GM12878 (cell line): ENCODE measurements at regions not wholly inside any gene's neighbourhood (a gene's known extent, or its start where the extent isn't known, plus 50 kb on each side); places are given as distances from the start of the nearest gene placed in this dataset.
"Not testable (repeated sequence)": the region's sequence is repeated elsewhere in the genome, so short reads cannot be mapped to it uniquely, and the experiment has no call there.

Experiments
- ATAC-seq: fragments of 200-7000 bp; cut with Tn5 transposase; 3 replicates; pipeline ENCODE4 v1.9.1; 2020; ENCODE audit warnings: mild to moderate bottlenecking, moderate library complexity
- BruUV-seq: library from RNA; stranded (reverse); fragments of 400-500 nt; replicated peaks from 2 replicates; lab custom pipeline; 2021; lab: Mats Ljungman, UMichigan
- CTCF ChIA-PET: fragments of 300-600 bp; sonication (Branson Sonifier 250); formaldehyde crosslinking; extraction: SDS; loops from one replicate; lab custom pipeline; 2021; ENCODE audit warnings: inconsistent platforms; lab: Yijun Ruan, JAX
- POLR2A ChIA-PET: fragments of 350-600 bp; formaldehyde crosslinking; extraction: SDS; loops from one replicate; lab custom pipeline; 2021; ENCODE audit warnings: inconsistent platforms; lab: Charles Lee
- RAD21 ChIA-PET: fragments of 300-600 bp; sonication (Branson Sonifier 250); formaldehyde crosslinking; loops from one replicate; lab custom pipeline; 2023; ENCODE audit warnings: antibody characterized with exemption; ENCODE audit not compliant: unreplicated experiment; lab: Charles Lee
- SMC1A ChIA-PET: fragments of 300-600 bp; sonication (Branson Sonifier 250); formaldehyde crosslinking; loops from one replicate; lab custom pipeline; 2023; ENCODE audit not compliant: unreplicated experiment, uncharacterized antibody; lab: Charles Lee
- DNase-seq: peaks from one replicate; pipeline ENCODE4 v3.0.0-alpha.2; 2011; ENCODE audit warnings: low read depth, low spot score
- FAIRE-seq: peaks from 3 replicates; lab custom pipeline; 2011; peaks lifted over from hg19 to GRCh38; lab: Jason Lieb, UNC
- H2AFZ ChIP-seq: 2 replicates; pipeline ENCODE4 v1.6.0; 2011; ENCODE audit warnings: low read depth, low read length, control low read depth; ENCODE audit not compliant: control insufficient read depth
- H3K27ac ChIP-seq: 2 replicates; pipeline ENCODE4 v1.5.1; 2011; ENCODE audit warnings: control low read depth; ENCODE audit not compliant: control insufficient read depth, insufficient read depth
- H3K27me3 ChIP-seq, 2 experiments: replicated peaks in 1 of 2; 2 replicates each; pipeline versions ENCODE4 v1.6.0 to v1.6.1; 2011; ENCODE audit warnings: low read length in 1 of 2; ENCODE audit not compliant: control insufficient read depth in 2 of 2, insufficient read depth in 2 of 2
- H3K36me3 ChIP-seq, 2 experiments: 2 replicates each; pipeline ENCODE4 v1.5.1; 2011; ENCODE audit warnings: low read length in 1 of 2; ENCODE audit not compliant: control insufficient read depth in 2 of 2, insufficient read depth in 2 of 2
- H3K4me1 ChIP-seq: 2 replicates; pipeline ENCODE4 v1.6.1; 2011; ENCODE audit warnings: mild to moderate bottlenecking, low read length, moderate library complexity, mixed read lengths; ENCODE audit not compliant: control insufficient read depth, insufficient read depth
- H3K4me2 ChIP-seq: 2 replicates; pipeline ENCODE4 v1.6.0; 2011; ENCODE audit warnings: control low read depth; ENCODE audit not compliant: control insufficient read depth, insufficient read depth
- H3K4me3 ChIP-seq: fragments of 200-600 bp; sonication (generic); 2 replicates; pipeline ENCODE4 v1.5.1; 2016
- H3K79me2 ChIP-seq: 2 replicates; pipeline ENCODE4 v1.6.0; 2011; ENCODE audit warnings: low read length; ENCODE audit not compliant: control insufficient read depth, insufficient read depth
- H3K9ac ChIP-seq: 2 replicates; pipeline ENCODE4 v1.8.0; 2011; ENCODE audit warnings: low read length, control low read depth, mixed read lengths; ENCODE audit not compliant: control insufficient read depth, insufficient read depth
- H3K9me3 ChIP-seq: replicated peaks from 3 replicates; pipeline ENCODE4 v1.5.1; 2011; ENCODE audit warnings: mild to moderate bottlenecking, low read length; ENCODE audit not compliant: control insufficient read depth, insufficient read depth
- H4K20me1 ChIP-seq: 2 replicates; pipeline ENCODE4 v1.6.0; 2011; ENCODE audit not compliant: control insufficient read depth, insufficient read depth
- FOS ChIP-seq: IDR thresholded peaks from 3 replicates; pipeline ENCODE4 v1.6.1; 2011; ENCODE audit warnings: borderline replicate concordance; ENCODE audit not compliant: insufficient read length; ENCODE audit errors: extremely low read depth
- HDAC2 ChIP-seq: fragments of 200-600 bp; sonication (generic); IDR thresholded peaks from 2 replicates; pipeline ENCODE4 v1.6.1; 2017
- IRF4 ChIP-seq: IDR thresholded peaks from 2 replicates; pipeline ENCODE4 v1.6.1; 2011; ENCODE audit warnings: low read depth, low read length
- LARP7 ChIP-seq: fragments of 450-650 bp; IDR thresholded peaks from 2 replicates; pipeline ENCODE4 v1.6.1; 2017; ENCODE audit warnings: mild to moderate bottlenecking
- NR2C2 ChIP-seq: IDR thresholded peaks from 2 replicates; pipeline ENCODE4 v1.6.1; 2011; ENCODE audit warnings: borderline replicate concordance, low read depth; ENCODE audit not compliant: control insufficient read depth, insufficient read length
- PBX3 ChIP-seq: IDR thresholded peaks from 2 replicates; pipeline ENCODE4 v1.6.1; 2011; ENCODE audit warnings: mild to moderate bottlenecking, low read depth, low read length, moderate library complexity; ENCODE audit not compliant: insufficient replicate concordance
- RCOR1 ChIP-seq: conservative IDR thresholded peaks from 2 replicates; pipeline ENCODE4 v1.6.1; 2012; ENCODE audit warnings: low read depth, low read length, improper control_type of control experiment
- RELA ChIP-seq: fragments of 450-650 bp; IDR thresholded peaks from 2 replicates; pipeline ENCODE4 v1.8.0; 2014; ENCODE audit warnings: borderline replicate concordance; ENCODE audit not compliant: partially characterized antibody
- USF1 ChIP-seq: IDR thresholded peaks from 2 replicates; pipeline ENCODE4 v1.6.1; 2011; ENCODE audit warnings: borderline replicate concordance, low read depth, mild to moderate bottlenecking, moderate library complexity, mixed read lengths, low read length; ENCODE audit not compliant: insufficient read depth; ENCODE audit errors: extremely low read length
- YBX1 ChIP-seq: fragments of 450-650 bp; IDR thresholded peaks from 2 replicates; pipeline ENCODE4 v1.6.1; 2016; ENCODE audit warnings: antibody characterized with exemption
- YY1 ChIP-seq: IDR thresholded peaks from 2 replicates; pipeline ENCODE4 v1.6.1; 2011; ENCODE audit warnings: low read depth, mild to moderate bottlenecking, low read length
- ZNF687 ChIP-seq: fragments of 450-650 bp; IDR thresholded peaks from 2 replicates; pipeline ENCODE4 v1.6.1; 2017; ENCODE audit warnings: mild to moderate bottlenecking, moderate library complexity
- WGBS: methylation state at CpG from one replicate; pipeline ENCODE4 v1.1.6; 2016; ENCODE audit warnings: low lambda C conversion rate; ENCODE audit not compliant: insufficient replicate concordance, insufficient coverage; ENCODE audit errors: missing lambda C conversion rate; 5-methylcytosine and 5-hydroxymethylcytosine counted together
- in situ Hi-C: fragments of 300-500 bp; cut with MboI; formaldehyde crosslinking; loops from 9 replicates; pipeline ENCODE4 v1.14.3; 2018; ENCODE audit warnings: mixed read lengths
- intact Hi-C: fragments of 100-400 bp; cut with micrococcal nuclease; formaldehyde crosslinking; loops from one replicate; pipeline ENCODE4 v1.14.2; 2022; ENCODE audit not compliant: unreplicated experiment

GRCh38 chr20:51943326-51943725, 141.0 kb upstream of the SALL4 start:
- H3K36me3 ChIP-seq, RAD21 ChIA-PET, H3K9ac ChIP-seq, DNase-seq, FAIRE-seq, H3K27ac ChIP-seq, H4K20me1 ChIP-seq, H3K9me3 ChIP-seq, BruUV-seq, H3K4me3 ChIP-seq, ATAC-seq, POLR2A ChIA-PET, intact Hi-C loops, H3K79me2 ChIP-seq, H3K27me3 ChIP-seq, in situ Hi-C loops, SMC1A ChIA-PET, H3K4me2 ChIP-seq, H3K4me1 ChIP-seq, H2AFZ ChIP-seq: not testable (repeated sequence)
- CTCF ChIA-PET: interaction anchor here (0.7 kb wide), 1 partner anchor 1281 kb away, joined by 3 read pairs; no protein-coding TSS in a partner anchor
- 13% methylated on average over 3 of the region's 6 CpGs for WGBS

DNA sequence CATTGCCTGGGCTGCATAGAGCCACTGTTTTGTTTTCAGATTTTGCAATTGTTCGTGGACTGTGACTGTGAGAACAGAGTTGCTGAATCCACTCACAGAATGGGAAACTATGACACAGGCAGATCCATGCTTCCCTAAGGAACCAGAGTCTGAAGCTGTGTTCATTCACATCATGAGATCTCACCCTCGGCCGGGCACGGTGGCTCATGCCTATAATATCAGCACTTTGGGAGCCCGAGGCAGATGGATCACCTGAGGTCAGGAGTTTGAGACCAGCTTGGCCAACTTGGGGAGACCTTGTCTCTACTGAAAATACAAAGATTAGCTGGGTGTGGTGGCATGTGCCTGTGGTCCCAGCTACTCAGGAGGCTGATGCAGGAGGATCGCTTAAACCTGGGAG, 139.2 kb upstream of the SALL4 start:
- Histone ChIP-seq H3K79me2 (no peaks in the 10 kb centered on the region), H3K4me3 (no peak overlapping the region), H3K27ac (no peak overlapping the region), H3K36me3 (no peaks in the 10 kb centered on the region), H3K9me3 (no peaks in the 10 kb centered on the region), H3K9ac (no peak overlapping the region), H4K20me1 (no peaks in the 10 kb centered on the region), H3K4me1 (no peaks in the 10 kb centered on the region), H2AFZ (no peak overlapping the region), H3K4me2 (no peak overlapping the region), H3K27me3 (no peaks in the 10 kb centered on the region)
- ChIA-PET POLR2A (no interaction called here), SMC1A (no interaction called here), CTCF (no interaction called here), RAD21 (no interaction called here)
- no peak for FAIRE-seq
- in situ Hi-C loops: no loop called here
- 53% methylated on average over 6 of the region's 6 CpGs for WGBS
- DNase-seq: no peak
- intact Hi-C loops: no loop called here
- no peak for ATAC-seq
- BruUV-seq: no TSS peak
- TF ChIP-seq LARP7 (no peak), YY1 (no peak), RCOR1 (no peak), PBX3 (no peak), HDAC2 (no peak), YBX1 (no peak), NR2C2 (no peak), IRF4 (no peak), RELA (no peak), ZNF687 (no peak), USF1 (no peak), FOS (no peak)
